ACC112 (cell line): ENCODE measurements at regions not wholly inside any gene's neighbourhood (a gene's known extent, or its start where the extent isn't known, plus 50 kb on each side); places are given as distances from the start of the nearest gene placed in this dataset.

ENCODE experiments used
- H2AFZ ChIP-seq: fragments of 200-600 bp; sonication (generic); one replicate; pipeline ENCODE4 v1.6.0; 2017; ENCODE audit warnings: antibody characterized with exemption, low read length; ENCODE audit not compliant: unreplicated experiment
- H3K27ac ChIP-seq: fragments of 200-600 bp; sonication (generic); 2 replicates; pipeline ENCODE4 v1.5.1; 2014; ENCODE audit warnings: low read depth, mild to moderate bottlenecking, antibody characterized with exemption, low read length, moderate library complexity
- H3K27me3 ChIP-seq: fragments of 200-600 bp; sonication (generic); 2 replicates; pipeline ENCODE4 v1.6.1; 2014; ENCODE audit warnings: mild to moderate bottlenecking, antibody characterized with exemption, low read length, moderate library complexity, mixed read lengths; ENCODE audit not compliant: insufficient read depth
- H3K36me3 ChIP-seq: fragments of 200-600 bp; sonication (generic); 2 replicates; pipeline ENCODE4 v1.6.1; 2016; ENCODE audit warnings: mild to moderate bottlenecking, antibody characterized with exemption, low read length, moderate library complexity, mixed read lengths; ENCODE audit not compliant: insufficient read depth
- H3K4me1 ChIP-seq: fragments of 200-600 bp; sonication (generic); one replicate; pipeline ENCODE4 v1.6.1; 2016; ENCODE audit warnings: low read length, mixed read lengths; ENCODE audit not compliant: insufficient read depth, unreplicated experiment, control insufficient read depth
- H3K4me3 ChIP-seq: fragments of 200-600 bp; sonication (generic); 2 replicates; pipeline ENCODE4 v1.5.1; 2014; ENCODE audit warnings: mild to moderate bottlenecking, low read depth, low read length
- H3K79me2 ChIP-seq: fragments of 200-600 bp; sonication (generic); one replicate; pipeline ENCODE4 v1.6.0; 2016; ENCODE audit warnings: low read length; ENCODE audit not compliant: control insufficient read depth, unreplicated experiment, insufficient read depth

DNA sequence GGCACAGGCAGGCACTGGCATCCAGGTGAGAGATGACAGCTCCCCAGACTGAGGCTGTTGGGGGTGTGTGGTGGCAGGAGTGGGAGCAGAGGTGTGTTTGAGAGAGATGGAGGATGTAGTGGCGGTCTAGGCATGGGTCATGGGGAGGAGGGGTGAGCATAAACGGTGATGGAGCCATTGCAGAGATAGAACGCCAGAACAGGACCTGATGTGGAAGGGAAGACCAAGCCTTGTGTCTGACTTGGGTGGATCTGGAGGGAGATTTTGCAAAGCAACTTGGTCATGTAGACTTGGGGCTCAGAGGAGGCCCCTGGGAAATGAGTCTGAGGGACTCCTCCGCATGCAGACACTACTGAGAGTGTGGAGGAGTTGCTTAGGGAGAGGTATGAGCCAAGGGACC lies 50.0 kb upstream of the CLDN5 start:
- H3K36me3 ChIP-seq, result no peaks in the 10 kb centered on the region
- H3K79me2 ChIP-seq, result no peaks in the 10 kb centered on the region
- no peak overlapping the region for H3K4me3 ChIP-seq
- no peak overlapping the region for H2AFZ ChIP-seq
- H3K27me3 ChIP-seq, result no peaks in the 10 kb centered on the region
- H3K27ac ChIP-seq, result no peak overlapping the region
- peaks cover 34% of the 10 kb centered on the region for H3K4me1 ChIP-seq

GRCh38 chr22:19576460-19577421 lies 52.5 kb upstream of the CLDN5 start:
- no peaks in the 10 kb centered on the region for H3K79me2 ChIP-seq
- peak overlapping the region; percentile 56; the same call in 1 of the 2 replicates for H3K4me3 ChIP-seq
- H2AFZ ChIP-seq, result peak overlapping the region; percentile 82
- peak overlapping the region; percentile 88 for H3K27ac ChIP-seq
- no peaks in the 10 kb centered on the region for H3K27me3 ChIP-seq
- H3K36me3 ChIP-seq, result no peaks in the 10 kb centered on the region
- H3K4me1 ChIP-seq, result peaks cover 26% of the 10 kb centered on the region

DNA sequence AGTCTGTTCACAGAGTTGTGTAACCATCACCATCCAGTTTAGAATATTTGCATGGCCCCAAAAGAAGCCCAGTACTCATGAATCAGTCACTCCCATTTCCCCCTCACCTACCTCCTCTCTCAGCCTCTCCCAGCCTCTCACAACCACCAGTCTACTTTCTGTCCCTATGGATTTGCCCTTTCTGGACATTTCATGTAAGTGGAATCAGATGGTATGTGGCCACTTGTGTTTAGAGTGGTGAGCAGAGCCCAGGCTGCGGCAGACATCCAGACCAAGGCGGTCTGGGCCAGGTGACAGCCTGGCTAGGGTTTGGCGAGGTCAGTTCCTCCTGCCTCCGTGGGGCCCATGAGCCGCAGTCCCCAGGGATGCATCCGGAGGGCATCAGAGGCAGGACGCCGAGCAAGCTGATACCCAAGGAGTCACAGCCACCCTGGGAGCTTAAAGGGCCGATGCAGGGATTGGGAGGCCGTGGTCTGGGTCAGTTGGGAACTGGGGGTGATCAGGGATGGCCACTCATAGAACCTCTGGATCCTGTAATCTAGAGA lies 53.3 kb upstream of the CLDN5 start:
- Histone ChIP-seq H2AFZ (no peak overlapping the region), H3K36me3 (no peaks in the 10 kb centered on the region), H3K27me3 (no peaks in the 10 kb centered on the region), H3K4me3 (no peak overlapping the region; the same call in 1 of the 2 replicates), H3K4me1 (peaks cover 24% of the 10 kb centered on the region), H3K79me2 (no peaks in the 10 kb centered on the region), H3K27ac (peak overlapping the region; percentile 88)

DNA sequence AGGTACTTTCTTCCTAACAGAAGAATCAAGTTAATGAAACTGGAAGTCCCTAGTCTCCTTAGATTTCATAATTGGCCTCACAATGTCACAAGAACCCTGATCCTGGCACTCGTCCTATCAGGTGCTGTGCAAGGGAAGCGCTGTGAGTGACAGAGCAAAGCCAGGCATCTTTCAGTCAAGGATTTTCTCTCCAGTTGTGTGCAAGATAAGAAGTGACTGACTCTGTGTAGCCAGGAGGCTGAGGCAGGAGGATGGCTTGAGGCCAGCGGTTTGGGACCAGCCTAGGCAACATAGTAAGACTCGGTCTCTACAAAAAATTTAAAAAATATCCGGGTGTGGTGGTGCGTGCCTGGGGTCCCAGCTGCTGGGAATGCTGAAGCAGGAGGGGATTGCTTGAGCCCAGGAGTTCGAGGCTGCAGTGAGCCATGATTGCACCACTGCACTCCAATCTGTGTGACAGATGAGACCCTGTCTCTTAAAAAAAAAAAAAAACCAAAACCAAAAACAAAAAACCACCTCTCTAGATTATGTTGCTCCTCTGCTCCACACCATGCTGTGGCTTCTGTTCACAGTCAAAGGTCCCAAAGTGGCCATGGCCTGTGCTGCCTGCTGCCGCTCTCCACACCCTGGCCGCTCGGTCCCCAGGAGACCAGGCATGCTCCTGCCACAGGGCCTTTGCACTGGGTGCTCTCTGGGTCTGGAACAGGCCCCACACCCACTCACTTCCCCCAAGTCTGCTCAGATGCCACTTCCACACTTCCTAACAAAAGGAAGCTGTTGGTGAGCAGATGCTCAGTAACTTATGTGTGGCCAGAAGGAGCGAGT lies 54.2 kb upstream of the CLDN5 start:
- Histone ChIP-seq H3K4me3 (no peak overlapping the region), H3K27me3 (no peaks in the 10 kb centered on the region), H3K27ac (no peak overlapping the region), H3K79me2 (no peaks in the 10 kb centered on the region), H3K36me3 (no peaks in the 10 kb centered on the region), H2AFZ (no peak overlapping the region), H3K4me1 (peaks cover 24% of the 10 kb centered on the region)

DNA sequence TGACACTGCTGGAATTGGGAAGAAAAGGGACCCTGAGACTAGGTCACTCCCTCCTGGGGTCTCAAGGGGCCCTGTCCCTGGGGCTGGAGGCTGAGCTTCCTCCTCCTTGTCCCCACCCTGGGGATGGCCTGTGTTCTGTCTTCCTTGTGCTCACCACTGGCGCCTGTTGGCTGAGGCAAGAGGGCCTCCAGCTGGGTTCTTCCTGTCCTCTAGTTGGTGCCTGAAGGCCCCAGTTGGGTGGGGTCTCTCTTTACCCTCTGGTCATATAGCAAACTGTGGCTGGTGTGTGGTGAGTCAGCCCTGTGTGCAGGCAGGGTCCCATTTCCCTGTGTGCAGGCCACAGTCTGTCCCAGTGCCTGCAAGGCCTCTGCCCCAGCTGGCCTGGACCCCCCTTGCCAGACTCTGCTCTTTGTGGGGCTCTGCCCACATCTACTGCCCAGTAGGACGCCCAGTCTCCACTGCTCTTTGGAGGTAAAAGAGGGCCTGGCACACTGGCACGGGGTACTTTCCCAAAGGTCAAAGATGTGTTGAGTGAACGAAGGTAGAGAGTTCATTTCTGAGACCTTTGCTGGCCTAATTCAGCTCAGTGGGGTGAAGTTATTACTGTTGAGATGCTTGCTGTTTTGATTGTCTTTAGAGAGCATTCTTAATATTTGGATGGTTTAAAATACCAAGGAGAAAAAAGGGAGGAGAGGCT lies 55.1 kb upstream of the CLDN5 start:
- Histone ChIP-seq H3K27me3 (no peaks in the 10 kb centered on the region), H3K4me3 (no peak overlapping the region), H3K4me1 (peaks cover 24% of the 10 kb centered on the region), H3K79me2 (no peaks in the 10 kb centered on the region), H2AFZ (no peak overlapping the region), H3K36me3 (no peaks in the 10 kb centered on the region), H3K27ac (no peak overlapping the region)

GRCh38 chr22:19579880-19580279 lies 55.7 kb upstream of the CLDN5 start:
- Histone ChIP-seq H3K4me1 (peaks cover 24% of the 10 kb centered on the region), H3K4me3 (no peak overlapping the region), H3K79me2 (no peaks in the 10 kb centered on the region), H3K36me3 (no peaks in the 10 kb centered on the region), H3K27me3 (no peaks in the 10 kb centered on the region), H2AFZ (no peak overlapping the region), H3K27ac (no peak overlapping the region)

DNA sequence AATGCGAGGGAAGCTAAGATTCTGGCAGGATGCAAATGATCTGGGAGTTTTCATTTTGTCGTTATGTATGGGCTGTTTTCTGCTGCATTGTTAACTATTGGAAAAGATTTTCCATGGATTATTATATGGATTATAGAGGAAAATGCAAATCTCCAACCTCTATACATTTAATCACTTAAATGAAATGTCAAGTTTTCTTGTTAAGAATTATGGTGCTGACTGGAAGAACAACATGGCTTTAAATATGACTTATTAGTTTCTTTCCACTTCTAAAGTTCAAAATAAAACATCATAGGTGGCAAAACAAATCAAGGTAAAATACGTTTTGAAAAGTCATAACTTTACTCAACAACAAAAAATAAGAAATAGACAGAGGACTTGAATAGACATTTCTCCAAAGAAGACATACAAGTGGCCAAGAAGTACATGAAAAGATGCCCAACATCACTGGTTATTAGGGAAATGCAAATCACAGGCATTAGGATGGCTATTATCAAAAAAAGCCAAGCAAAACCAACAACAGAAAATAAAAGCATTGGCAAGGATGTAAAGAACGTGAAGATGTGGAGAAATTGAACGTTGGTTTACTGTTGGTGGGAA lies 56.2 kb upstream of the CLDN5 start:
- no peaks in the 10 kb centered on the region for H3K36me3 ChIP-seq
- no peak overlapping the region for H3K27ac ChIP-seq
- H3K4me1 ChIP-seq, result peaks cover 24% of the 10 kb centered on the region
- H3K27me3 ChIP-seq, result no peaks in the 10 kb centered on the region
- no peak overlapping the region for H3K4me3 ChIP-seq
- no peaks in the 10 kb centered on the region for H3K79me2 ChIP-seq
- H2AFZ ChIP-seq, result no peak overlapping the region

DNA sequence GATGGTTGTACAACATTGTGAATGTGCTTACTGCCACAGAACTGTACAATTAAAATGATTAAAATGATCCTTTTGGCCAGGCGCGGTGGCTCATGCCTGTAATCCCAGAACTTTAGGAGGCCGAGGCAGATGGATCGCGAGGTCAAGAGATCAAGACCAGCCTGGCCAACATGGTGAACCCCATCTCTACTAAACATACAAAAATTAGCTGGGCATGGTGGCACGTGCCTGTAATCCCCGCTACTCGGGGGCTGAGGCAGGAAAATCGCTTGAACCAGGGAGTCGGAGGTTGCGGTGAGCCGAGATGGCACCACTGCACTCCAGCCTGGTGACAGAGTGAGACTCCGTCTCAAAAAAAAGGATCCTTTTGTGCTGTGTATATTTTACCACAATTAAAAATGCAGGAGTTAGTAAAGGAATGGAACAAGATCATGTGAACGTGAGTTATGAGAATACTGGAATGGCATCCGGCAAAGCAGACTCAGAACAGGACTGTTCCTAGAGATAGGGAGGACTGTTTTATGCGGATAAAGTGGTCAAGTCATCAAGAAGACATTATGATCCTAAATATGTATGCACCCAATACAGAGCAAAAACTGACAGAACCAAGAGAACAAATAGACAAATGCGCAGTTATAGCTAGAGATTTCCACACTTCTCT lies 58.0 kb upstream of the CLDN5 start:
- H3K79me2 ChIP-seq, result no peaks in the 10 kb centered on the region
- peaks cover 13% of the 10 kb centered on the region for H3K4me1 ChIP-seq
- no peaks in the 10 kb centered on the region for H3K27me3 ChIP-seq
- H3K36me3 ChIP-seq, result no peaks in the 10 kb centered on the region
- H3K4me3 ChIP-seq, result no peak overlapping the region
- H2AFZ ChIP-seq, result no peak overlapping the region
- no peak overlapping the region for H3K27ac ChIP-seq

GRCh38 chr22:19586922-19587684 lies 62.9 kb upstream of the CLDN5 start:
- no peaks in the 10 kb centered on the region for H3K27me3 ChIP-seq
- no peaks in the 10 kb centered on the region for H3K36me3 ChIP-seq
- no peak overlapping the region for H3K4me3 ChIP-seq
- H2AFZ ChIP-seq, result no peak overlapping the region
- no peaks in the 10 kb centered on the region for H3K79me2 ChIP-seq
- no peaks in the 10 kb centered on the region for H3K4me1 ChIP-seq
- no peak overlapping the region for H3K27ac ChIP-seq
